ENCODE measurements at regions not wholly inside any gene's neighbourhood (a gene's known extent, or its start where the extent isn't known, plus 50 kb on each side); places are given as distances from the start of the nearest gene placed in this dataset.

- H3K4me1 ChIP-seq = no peaks in the 10 kb centered on the region
- no peak overlapping the region for H3K4me3 ChIP-seq
- H3K27me3 ChIP-seq = peaks cover 0 to 8% of the 10 kb centered on the region in 2 donors
- no peaks in the 10 kb centered on the region for H3K9me3 ChIP-seq
- TF ChIP-seq, protein P1, sequence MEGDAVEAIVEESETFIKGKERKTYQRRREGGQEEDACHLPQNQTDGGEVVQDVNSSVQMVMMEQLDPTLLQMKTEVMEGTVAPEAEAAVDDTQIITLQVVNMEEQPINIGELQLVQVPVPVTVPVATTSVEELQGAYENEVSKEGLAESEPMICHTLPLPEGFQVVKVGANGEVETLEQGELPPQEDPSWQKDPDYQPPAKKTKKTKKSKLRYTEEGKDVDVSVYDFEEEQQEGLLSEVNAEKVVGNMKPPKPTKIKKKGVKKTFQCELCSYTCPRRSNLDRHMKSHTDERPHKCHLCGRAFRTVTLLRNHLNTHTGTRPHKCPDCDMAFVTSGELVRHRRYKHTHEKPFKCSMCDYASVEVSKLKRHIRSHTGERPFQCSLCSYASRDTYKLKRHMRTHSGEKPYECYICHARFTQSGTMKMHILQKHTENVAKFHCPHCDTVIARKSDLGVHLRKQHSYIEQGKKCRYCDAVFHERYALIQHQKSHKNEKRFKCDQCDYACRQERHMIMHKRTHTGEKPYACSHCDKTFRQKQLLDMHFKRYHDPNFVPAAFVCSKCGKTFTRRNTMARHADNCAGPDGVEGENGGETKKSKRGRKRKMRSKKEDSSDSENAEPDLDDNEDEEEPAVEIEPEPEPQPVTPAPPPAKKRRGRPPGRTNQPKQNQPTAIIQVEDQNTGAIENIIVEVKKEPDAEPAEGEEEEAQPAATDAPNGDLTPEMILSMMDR (IDR thresholded peaks at IDR 0.05) = no peak
- TF ChIP-seq POLR2A (IDR thresholded peaks at IDR 0.05) (no peak), POLR2AphosphoS5 (IDR thresholded peaks at IDR 0.05) (no peak)
- no peak overlapping the region for H3K27ac ChIP-seq
- intact Hi-C loops (cut with DNase I; ENCODE audit: low total_unique reads) = no loop called here
- H3K36me3 ChIP-seq = no peaks in the 10 kb centered on the region
- no peak for DNase-seq (ENCODE audit: low spot score in 2 of 2)
Observed at GRCh38 chr20:22520381-22520780, 64.0 kb downstream of the FOXA2 start.

- TF ChIP-seq, protein P1 (IDR thresholded peaks at IDR 0.05) = no peak
- TF ChIP-seq POLR2A (IDR thresholded peaks at IDR 0.05) (no peak), POLR2AphosphoS5 (IDR thresholded peaks at IDR 0.05) (no peak)
Observed at GRCh38 chr20:22515264-22515663, 69.1 kb downstream of the FOXA2 start.

GRCh38 chr20:22513574-22513973 is 70.8 kb downstream of the FOXA2 start:
- Histone ChIP-seq H3K27ac (no peak overlapping the region), H3K36me3 (no peaks in the 10 kb centered on the region), H3K9me3 (no peaks in the 10 kb centered on the region), H3K27me3 (peaks cover 0 to 4% of the 10 kb centered on the region in 2 donors), H3K4me3 (no peak overlapping the region), H3K4me1 (no peaks in the 10 kb centered on the region)
- no peak for DNase-seq (ENCODE audit: low spot score in 2 of 2)
- intact Hi-C loops (cut with DNase I; ENCODE audit: low total_unique reads) = no loop called here
- TF ChIP-seq POLR2A (IDR thresholded peaks at IDR 0.05) (no peak), POLR2AphosphoS5 (IDR thresholded peaks at IDR 0.05) (no peak)
- TF ChIP-seq, protein P1 (IDR thresholded peaks at IDR 0.05) = no peak

More at GRCh38 chr20:22515264-22515663, 69.1 kb downstream of the FOXA2 start:
- H3K27me3 ChIP-seq = peaks cover 0 to 4% of the 10 kb centered on the region in 2 donors
- no peak overlapping the region for H3K27ac ChIP-seq
- no peaks in the 10 kb centered on the region for H3K9me3 ChIP-seq
- no peak overlapping the region for H3K4me3 ChIP-seq
- intact Hi-C loops (cut with DNase I; ENCODE audit: low total_unique reads) = loop anchor here (2.0 kb wide), 1 partner anchor 54 kb away; no protein-coding TSS in a partner anchor
- H3K36me3 ChIP-seq = no peaks in the 10 kb centered on the region
- no peaks in the 10 kb centered on the region for H3K4me1 ChIP-seq
- no peak for DNase-seq (ENCODE audit: low spot score in 2 of 2)

DNA sequence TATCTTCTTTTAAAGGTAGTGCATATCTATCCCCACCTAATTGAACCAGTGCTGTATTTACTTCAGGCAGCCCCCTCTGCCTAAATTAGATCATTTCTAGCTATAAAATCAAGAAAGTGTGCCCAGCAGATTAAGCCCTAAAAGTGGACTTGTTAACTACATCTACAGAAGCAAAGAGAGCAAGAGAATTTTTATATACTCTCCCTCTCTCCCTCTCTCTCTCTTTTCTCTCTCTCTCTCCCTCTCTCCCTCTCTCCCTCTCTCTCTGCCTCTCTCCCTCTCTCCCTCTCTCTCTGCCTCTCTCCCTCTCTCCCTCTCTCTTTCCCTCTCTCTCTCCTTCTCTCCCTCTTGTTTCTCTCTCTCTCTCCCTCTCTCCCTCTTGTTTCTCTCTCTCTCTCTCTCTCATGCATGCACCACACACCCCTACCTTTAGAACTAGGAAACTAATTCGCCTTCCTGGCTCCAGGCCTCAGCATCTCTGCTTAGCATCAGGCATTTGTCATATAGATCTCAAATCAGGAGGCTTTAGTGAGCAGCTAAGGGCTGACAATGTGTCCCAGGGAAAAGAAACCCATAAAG is 71.4 kb downstream of the FOXA2 start:
- intact Hi-C loops (cut with DNase I; ENCODE audit: low total_unique reads) = no loop called here
- Histone ChIP-seq H3K4me1 (no peaks in the 10 kb centered on the region), H3K9me3 (no peaks in the 10 kb centered on the region), H3K27ac (no peak overlapping the region), H3K36me3 (no peaks in the 10 kb centered on the region), H3K4me3 (no peak overlapping the region), H3K27me3 (peaks cover 0 to 4% of the 10 kb centered on the region in 2 donors)
- TF ChIP-seq, protein P1 (IDR thresholded peaks at IDR 0.05) = no peak
- TF ChIP-seq POLR2A (IDR thresholded peaks at IDR 0.05) (no peak), POLR2AphosphoS5 (IDR thresholded peaks at IDR 0.05) (no peak)
- no peak for DNase-seq (ENCODE audit: low spot score in 2 of 2)

- H3K27ac ChIP-seq = no peak overlapping the region
- no peaks in the 10 kb centered on the region for H3K9me3 ChIP-seq
- peaks cover 0 to 4% of the 10 kb centered on the region in 2 donors for H3K27me3 ChIP-seq
- H3K36me3 ChIP-seq = no peaks in the 10 kb centered on the region
- intact Hi-C loops (cut with DNase I; ENCODE audit: low total_unique reads) = no loop called here
- H3K4me3 ChIP-seq = no peak overlapping the region
- no peaks in the 10 kb centered on the region for H3K4me1 ChIP-seq
- DNase-seq (ENCODE audit: low spot score in 2 of 2) = no peak
- TF ChIP-seq POLR2AphosphoS5 (IDR thresholded peaks at IDR 0.05) = no peak
- TF ChIP-seq, protein P1 (IDR thresholded peaks at IDR 0.05) = no peak
- TF ChIP-seq POLR2A (IDR thresholded peaks at IDR 0.05) = no peak
Observed at GRCh38 chr20:22511943-22512910, 72.1 kb downstream of the FOXA2 start.

All from breast epithelium (tissue), 4 donors.